ENCODE measurements at regions not wholly inside any gene's neighbourhood (a gene's known extent, or its start where the extent isn't known, plus 50 kb on each side); places are given as distances from the start of the nearest gene placed in this dataset.
"Not testable (repeated sequence)": the region's sequence is repeated elsewhere in the genome, so short reads cannot be mapped to it uniquely, and the experiment has no call there.

DNA sequence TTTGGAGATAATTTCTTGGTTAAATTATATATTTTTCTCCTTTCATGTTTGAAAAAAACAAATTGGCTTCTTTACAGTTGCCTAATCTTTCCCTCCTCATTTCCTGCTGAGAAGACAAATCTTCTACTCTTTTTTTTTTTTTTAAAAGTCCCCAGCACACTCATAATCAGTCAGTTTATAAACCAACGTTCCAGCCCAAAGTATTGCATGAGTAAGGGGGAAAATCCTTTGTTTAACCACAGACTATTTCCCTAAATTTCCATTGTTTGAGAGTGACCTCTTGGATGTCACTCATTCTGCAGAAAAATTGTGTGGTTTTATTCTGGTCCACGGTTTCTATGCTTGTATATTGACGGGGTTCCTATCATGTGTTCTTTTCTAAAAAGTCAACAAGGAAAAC lies 55.1 kb upstream of the TLR4 start:
- no peak for DNase-seq (ENCODE audit: low read depth in 3 of 3)

DNA sequence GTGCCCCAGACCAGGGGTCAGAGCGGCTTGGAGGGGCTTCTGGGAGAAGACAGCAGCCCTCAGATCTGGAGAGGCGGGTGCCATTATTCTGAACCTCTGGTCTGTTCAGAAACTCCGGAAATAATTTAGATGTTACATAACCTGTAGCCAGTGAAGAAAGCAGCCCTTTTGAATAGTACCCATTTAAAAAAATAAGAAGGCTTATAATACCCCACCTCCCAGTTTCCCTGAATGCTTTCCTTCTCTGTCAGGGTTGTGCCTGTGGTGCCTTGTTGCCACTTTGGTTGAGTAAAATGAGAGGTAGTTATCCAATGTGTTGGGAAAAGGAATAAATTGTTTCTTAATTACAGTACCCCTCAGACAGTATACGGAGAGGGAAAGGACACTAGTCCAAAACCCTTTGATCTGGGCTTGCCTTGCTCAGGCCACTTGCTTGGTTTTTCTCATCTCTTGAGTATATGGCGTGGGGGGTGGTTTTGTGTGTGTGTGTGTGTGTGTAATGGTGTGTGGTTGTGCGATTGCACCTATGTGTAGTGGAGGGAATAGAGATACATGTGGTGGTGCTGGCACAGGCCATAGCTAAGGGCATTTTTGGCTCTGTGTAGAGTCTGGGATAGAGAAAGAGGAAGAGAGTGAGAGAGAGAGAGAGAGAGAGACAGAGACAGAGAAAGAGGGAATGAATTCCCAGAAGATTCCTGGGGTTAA lies 59.1 kb upstream of the TLR4 start:
- no peak for DNase-seq (ENCODE audit: low read depth in 3 of 3)

DNA sequence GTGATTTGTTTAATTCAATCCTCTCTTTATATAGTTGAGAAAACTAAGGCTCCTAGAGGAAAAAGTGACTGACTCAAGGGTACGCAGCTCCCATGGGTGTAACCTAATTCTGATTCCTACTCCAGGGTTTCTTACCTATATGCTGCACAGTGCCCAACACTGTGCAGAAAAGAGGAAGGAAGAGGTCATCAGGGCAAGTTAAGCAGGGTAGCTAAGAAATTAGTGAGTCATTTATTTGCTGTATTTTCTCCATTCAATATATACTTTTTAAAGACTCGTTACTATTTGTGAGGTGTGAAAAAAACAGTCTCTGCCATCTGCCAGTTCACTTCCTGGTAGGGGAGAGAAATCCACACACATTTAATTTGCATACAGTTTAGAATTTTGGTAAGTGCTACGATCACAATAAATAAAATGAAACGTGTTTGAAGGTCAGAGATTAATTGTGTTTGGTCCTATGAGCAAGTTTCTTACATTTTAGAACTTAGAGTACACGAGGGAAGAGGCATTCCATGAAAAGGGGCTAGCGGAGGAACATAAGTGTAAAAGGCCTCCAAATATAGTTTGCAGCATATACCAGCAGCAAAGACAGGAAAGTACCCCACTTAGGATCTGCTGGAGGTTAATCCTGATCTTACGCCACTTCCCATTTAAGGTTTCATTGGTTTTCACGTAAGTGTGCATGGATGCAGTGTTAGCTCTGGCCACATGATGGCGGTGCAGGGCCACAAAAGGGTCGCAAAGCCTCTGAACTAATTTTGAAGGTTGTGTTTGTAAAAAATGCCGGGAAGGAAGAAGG lies 59.9 kb upstream of the TLR4 start:
- DNase-seq (ENCODE audit: low read depth in 3 of 3): peak; percentile 3 to 47 (median 17)

DNA sequence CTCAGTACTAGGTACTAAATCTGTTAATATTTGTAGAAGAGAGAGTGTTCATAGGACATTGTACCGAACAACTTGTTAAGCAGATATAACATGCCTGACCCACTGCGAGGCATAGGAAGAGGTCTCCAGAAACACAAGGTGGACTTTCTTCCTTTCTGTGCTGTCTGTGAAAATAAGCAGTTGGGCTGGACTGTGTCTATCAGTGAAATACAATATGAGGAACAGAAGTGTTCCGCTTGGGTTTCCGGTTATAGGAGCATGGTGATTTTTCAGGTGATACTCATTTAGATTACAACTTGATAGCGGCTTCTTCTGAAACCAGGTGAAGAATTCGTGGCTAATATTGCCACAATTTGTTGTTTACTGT lies 60.9 kb upstream of the TLR4 start:
- no peak for DNase-seq (ENCODE audit: low read depth in 3 of 3)

DNA sequence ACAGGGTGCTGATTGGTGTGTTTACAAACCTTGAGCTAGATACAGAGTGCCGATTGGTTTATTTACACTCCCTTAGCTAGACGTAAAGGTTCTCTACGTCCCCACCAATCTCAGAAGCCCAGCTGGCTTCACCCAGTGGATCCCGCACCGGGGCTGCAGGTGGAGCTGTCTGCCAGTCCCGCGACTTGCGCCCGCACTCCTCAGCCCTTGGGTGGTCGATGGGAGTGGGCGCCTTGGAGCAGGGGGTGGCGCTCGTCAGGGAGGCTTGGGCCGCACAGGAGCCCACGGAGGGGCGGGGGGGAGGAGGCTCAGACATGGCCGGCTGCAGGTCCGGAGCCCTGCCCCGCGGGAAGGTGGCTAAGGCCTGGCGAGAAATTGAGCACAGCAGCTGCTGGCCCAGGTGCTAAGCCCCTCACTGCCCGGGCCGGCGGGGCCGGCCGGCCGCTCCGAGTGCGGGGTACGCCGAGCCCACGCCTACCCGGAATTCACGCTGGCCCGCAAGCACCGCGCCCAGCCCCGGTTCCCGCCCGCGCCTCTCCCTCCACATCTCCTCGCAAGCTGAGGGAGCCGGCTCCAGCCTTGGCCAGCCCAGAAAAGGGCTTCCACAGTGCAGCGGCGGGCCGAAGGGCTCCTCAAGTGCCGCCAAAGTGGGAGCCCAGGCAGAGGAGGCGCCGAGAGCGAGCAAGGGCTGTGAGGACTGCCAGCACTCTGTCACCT lies 61.5 kb upstream of the TLR4 start:
- DNase-seq (ENCODE audit: low read depth in 3 of 3): not testable (repeated sequence)

DNA sequence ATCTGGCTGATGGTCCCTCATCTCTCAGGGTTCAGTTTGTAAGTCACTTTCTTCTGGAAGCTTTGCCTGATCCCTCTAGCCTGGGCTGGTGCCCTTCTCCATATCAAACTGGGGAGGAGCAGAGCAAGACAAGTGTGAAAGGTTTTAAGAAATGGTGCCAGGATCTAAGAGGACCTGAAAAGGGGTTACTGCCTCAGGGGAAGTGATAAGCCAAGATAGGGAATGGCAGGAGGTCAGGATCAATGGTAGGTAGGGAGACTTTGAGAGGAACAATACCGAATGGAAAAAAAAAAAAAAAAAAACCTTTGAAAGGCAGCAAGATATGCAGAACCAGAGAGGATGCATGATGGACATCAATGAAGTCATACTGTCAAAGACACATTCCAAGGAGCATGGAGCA lies 67.5 kb upstream of the TLR4 start:
- DNase-seq (ENCODE audit: low read depth in 3 of 3): no peak

DNA sequence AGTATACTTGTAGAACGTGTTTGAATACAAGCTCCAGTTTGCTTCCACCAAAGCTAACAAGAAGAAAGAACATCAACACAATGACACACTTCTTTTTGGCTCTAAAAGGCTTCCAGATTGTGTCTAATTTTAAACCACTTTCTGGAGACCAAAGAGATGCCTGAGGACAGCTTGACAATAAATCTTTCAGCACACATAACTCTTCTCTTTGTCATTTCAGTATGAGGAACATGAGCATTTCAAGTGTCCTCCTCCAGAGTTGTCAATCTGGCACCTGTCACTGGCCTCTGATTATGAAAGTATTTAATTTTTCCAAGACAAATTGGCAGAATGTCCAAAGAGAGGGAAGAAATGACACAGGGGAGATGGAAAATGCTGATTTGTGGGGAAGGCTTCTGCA lies 79.0 kb upstream of the TLR4 start:
- DNase-seq (ENCODE audit: low read depth in 3 of 3): no peak

DNA sequence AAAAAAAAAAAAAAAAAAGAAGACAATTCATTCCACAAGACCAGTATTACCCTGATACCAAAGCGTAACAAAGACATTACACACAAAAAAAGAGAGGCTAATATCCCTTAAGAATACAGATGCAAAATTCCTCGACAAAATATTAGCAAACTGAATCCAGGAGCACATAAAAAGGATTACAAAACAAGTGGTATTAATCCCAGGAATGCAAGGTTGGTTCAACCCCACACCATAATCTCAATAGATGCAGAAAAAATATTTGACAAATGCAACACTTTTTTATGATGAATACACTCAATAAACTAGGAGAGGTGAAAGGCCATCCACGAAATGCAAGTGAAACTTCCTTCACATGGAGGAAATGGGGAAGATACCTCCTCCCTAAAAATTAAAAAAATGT lies 80.1 kb upstream of the TLR4 start:
- DNase-seq (ENCODE audit: low read depth in 3 of 3): no peak

DNA sequence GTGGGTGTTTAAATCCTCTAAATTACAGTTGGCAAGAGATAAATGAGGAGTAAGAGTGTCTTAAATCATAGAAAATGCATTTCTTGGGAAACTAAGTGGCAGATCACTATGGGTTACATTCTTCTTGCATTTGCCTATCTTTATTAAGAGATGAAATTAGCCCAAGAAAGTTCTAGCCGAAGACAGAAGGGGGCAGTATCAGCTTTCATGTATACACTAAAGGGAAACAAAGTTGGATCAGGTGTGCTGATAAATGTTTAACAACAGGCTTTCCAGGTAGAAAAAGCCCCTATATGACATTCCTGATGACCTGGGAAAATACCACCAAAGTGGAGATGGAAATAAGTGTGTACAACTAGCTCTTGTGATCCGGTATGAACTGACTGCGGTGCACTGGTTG lies 81.9 kb upstream of the TLR4 start:
- DNase-seq (ENCODE audit: low read depth in 3 of 3): no peak

DNA sequence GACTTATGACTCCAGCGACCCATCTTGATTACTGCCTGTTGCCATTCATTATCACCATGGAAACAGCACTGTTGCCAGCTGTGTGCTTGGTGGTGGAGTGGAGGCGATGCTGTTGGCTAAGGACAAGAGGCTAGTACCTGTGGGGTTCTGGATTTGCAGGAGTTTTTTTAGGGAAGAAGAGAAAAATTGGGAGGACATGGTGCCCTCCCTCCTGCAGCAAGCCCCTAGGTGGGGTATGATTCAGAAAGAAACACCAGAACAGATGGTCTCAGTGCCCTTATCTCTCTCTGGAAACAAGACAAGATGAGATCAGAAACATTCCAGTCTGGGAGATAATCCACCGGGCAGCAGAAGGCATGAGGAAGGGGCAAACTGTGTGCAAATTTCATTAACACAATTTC lies 87.8 kb upstream of the TLR4 start:
- no peak for DNase-seq (ENCODE audit: low read depth in 3 of 3)

DNA sequence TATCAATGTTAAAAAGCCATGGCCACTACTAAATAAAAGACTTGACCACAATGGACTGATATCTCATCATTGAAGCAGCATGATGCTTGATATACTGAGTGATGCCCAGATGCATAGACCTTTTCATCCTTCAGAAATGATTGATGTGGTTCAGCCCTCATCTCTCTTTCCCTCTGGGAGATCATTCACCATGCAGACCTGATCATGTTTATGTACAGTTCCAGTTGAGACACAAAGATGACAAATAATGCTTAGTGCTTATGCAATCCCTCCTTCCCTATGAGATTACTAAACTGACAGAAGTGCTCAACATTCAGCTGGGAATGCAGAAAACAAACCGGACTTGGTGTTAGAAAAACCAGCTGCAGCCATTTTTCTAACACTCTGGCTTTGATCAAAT lies 91.9 kb upstream of the TLR4 start:
- no peak for DNase-seq (ENCODE audit: low read depth in 3 of 3)

DNA sequence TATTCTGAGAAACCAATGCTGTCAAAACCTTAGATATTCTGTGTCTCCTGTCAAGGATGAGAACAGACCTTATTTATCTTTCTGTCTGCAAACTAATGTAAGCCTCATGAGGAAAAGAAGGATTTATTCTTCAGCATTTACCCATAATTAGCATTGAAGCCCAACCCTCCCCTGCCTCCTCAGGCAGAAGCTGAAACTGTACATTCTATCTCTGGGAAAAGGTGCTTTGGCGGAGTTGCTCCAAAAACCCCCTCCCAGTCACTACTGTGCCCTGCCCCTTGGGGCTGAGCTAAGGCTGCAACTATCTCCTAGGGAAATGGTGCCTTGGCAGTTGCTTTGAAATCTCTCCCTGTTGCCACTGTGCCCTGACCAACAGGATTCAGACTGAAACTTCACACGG lies 106.2 kb upstream of the TLR4 start:
- DNase-seq (ENCODE audit: low read depth in 3 of 3): no peak

DNA sequence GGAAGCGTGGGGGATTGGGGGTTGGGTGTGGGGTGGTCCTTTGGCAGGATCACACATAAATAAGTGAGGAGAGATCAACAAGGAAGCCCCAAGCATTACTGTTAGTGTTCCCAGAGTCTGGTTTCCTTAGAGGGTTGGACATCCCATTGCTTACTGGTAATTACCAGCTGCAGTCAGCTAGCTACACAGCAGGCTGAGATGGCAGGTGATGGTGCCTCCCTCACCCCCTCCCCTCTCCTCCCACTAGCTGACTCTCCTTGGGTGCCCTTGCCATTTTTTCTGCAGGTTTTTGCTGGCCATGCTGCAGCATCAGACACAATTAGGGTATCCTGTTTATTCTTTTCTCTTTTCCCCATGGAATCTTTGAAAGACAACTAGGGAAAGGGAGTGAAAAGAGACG lies 107.5 kb upstream of the TLR4 start:
- no peak for DNase-seq (ENCODE audit: low read depth in 3 of 3)

DNA sequence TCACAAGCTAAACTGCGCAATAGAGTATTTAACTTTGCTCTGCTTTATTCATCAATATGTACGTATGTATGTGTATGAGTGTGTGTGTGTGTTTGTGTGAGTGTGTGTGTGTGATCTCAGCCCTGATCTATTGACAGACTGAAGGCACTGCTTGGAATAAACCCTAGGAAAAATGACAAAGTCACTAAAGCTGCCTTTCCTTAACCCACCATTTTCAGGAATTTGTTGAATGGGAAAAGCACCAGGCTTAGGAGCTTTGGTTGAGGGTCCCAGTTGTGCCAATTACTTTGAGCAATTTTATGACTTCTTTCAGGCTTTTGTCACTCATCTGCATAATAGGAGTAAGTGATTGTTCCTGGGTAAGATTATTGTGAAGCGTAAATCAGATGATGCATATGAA lies 108.6 kb upstream of the TLR4 start:
- no peak for DNase-seq (ENCODE audit: low read depth in 3 of 3)

DNA sequence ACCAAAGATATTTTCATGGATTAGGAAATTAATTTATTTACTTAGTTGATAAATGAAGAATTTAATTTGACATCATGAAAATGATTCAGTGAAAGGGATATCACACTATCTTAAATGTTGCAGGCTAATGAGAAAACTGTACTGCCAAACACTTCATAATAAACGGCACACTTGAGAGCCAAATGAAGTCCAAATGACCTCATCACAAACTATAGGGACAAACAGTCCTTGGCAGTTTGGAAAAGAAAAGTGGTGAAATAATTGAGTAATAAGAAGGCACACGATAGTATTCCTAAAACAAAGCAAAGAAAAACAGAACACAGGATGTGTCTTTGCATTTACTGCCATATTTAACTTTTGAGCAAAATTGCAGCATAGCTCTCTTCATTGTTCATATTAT lies 116.9 kb upstream of the TLR4 start:
- no peak for DNase-seq (ENCODE audit: low read depth in 3 of 3)

DNA sequence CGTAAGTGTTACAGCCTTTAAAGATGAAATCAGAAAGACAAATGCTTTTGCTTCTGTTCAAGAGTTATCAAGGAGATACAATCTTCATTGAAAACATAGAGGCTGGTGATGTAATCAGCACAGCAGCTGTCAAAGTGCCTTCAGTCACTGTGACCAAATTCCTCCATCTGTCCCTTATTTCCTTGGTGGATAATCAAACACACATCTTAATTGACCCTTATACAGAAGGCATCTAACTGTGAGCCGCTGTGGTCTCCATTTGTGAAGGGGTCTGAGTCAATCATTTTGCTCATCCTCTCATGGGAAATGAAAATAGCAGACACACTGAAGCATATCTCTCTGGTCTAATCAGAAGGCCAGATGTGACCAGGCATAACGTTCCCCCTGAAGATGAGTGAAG lies 130.1 kb upstream of the TLR4 start:
- no peak for DNase-seq (ENCODE audit: low read depth in 3 of 3)

DNA sequence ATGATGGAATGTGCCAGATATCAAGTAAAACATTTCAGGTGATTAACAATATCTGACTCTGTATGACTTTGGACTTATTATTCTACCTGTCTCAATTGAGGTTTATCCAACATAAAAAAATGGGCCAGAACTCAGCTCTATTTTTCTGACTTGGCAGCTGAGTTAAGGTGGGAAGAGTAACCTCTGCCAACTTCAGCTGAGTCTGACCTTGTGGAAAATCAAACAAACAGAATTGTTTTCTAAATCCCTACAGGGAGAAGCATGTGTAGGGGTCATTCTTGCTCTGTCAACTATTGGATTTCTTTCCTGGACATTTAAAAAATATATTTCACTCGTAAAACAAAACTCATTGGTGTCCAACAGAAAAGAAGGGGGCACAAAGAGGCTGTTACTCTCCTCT lies 139.4 kb upstream of the TLR4 start:
- DNase-seq (ENCODE audit: low read depth in 3 of 3): no peak

DNA sequence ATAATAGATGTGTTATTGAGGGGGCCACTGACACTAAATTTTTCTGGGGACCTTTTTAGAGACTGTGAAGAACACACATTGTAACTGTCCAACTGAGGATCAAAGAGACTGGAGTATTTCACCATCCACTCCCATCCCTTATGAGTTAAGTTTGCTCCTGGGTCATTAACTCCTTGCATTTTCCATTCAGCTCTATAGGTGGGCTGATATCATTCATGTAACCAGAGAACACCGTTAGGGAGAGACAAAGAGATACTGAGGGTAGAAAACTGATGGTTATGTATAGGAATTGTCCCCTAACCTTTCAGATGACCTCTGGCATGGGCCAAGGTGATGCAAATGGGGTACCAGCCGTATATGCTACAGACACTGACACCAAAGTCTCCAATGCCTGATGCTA lies 142.4 kb upstream of the TLR4 start:
- no peak for DNase-seq (ENCODE audit: low read depth in 3 of 3)

DNA sequence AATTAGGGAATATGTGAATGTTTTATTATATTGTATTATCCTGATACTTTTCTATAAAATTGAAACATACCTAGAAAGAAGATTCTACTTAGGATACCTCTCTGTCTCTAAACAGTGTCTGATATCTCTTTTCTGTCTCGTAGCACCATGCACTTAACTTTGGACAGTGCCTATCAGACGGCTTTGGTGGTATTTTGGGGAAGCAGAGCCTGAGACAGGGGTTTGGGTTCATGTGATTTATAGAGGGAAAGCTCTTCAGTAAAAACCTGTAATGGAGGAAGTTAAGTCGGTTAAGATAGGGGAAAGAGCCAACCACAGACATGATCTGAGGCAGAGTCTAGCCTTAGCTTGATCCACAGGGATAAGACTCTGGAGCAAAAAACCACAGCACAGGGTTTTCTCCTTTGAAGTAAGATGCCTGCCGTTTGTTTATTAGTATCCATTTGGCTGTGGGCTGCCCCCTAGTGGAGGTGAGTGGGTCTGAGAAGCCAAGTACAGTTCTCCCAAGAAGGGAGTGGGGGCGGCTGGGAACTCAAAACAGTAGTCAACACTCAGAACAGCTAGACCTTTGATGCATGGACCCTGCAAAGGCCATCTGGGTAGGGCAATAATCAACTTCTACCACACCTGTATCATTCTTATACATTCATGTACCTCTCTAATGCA lies 141.2 kb upstream of the ASTN2 start:
- peak in 1 of 3 experiments; percentile 22 for DNase-seq (ENCODE audit: low read depth in 3 of 3)

DNA sequence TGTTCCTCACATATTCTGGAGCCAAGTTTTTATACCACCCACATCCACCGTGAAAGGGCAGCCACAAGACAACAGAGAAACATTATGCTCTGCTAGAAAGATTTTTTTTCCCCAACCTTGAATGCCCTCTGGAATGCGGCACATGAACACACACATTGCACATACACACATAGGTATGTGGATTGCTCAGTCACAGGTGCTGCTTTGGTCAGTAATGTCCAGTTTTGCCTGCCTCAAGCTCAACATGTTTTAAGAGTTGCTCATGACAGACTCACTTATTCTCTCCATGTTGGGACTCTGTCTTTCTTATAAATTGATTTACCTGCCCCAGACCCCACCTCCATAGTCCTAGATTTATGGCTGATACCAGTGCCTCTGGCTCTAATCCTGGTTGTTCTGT lies 138.0 kb upstream of the ASTN2 start:
- no peak for DNase-seq (ENCODE audit: low read depth in 3 of 3)

DNA sequence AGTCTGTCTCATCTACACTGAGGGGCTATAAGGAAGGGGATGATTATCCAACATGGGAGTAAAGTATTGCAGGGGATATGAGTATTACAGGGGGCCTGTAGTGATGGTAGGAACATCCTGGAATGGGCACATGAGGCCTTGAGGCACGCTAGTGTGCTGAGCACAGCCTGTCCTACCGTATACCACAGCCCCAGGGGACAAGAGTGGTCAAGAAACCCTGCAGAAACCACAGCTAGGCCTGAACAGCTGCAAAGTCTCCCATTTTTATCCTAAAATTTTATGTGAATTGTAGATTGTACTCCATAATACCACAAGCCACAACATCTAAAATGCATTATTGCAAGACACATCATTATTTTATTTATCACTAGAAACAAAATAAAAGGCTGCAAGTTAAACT lies 136.3 kb upstream of the ASTN2 start:
- DNase-seq (ENCODE audit: low read depth in 3 of 3): no peak

DNA sequence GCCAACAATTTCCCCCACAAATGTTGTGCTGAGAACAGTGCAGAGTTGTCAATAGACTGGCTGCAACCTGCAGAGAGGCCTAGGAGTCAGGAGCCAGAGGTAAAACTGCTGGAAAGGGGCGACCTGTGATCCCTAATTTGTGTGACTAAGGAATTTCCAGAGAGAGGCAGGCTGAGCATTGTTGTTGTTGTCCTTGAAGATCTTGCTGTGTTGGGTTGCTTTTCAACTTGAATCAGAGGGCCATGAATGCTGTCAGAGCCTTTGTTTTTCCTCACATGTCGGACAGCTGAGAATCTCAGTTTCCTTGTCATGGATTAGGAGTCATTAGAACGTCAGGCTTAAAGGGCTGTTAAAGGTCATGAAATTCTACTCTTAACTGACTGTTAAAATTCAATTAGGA lies 134.6 kb upstream of the ASTN2 start:
- DNase-seq (ENCODE audit: low read depth in 3 of 3): no peak

DNA sequence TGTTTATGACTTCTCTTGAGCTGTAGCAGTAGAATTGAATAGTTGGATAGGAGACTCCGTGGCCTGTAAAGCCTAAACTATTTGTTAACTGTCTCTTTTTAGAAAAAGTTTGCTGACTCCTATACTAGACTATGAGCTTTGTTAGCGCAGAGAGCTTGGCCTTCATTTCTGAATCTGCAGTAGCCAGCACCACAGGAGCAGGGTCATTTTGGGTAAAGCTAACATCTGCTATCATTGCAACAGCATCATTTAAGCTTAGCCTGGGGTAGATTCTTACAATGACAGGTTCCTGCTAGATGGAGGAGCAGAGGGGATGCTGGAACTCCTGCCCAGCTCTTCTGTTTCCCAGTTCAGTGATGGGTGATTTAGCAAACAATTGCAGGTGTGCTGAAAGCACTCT lies 133.7 kb upstream of the ASTN2 start:
- DNase-seq (ENCODE audit: low read depth in 3 of 3): no peak
